Right lobe of liver (tissue), 6 donors: ENCODE measurements at regions not wholly inside any gene's neighbourhood (a gene's known extent, or its start where the extent isn't known, plus 50 kb on each side); places are given as distances from the start of the nearest gene placed in this dataset.

Source experiments
- ATAC-seq, 4 donors: fragments of 200-7000 bp; cut with Tn5 transposase; one replicate each; pipeline ENCODE4 v1.9.1; 2020; ENCODE audit warnings: mild to moderate bottlenecking in 4 of 4, moderate library complexity in 4 of 4
- DNase-seq, 3 donors: peaks; one replicate each; pipeline ENCODE4 v3.0.0-alpha.2; 2020
- H3K27ac ChIP-seq, 3 donors: fragments of 200-600 bp; one replicate each; pipeline ENCODE4 v1.8.0; 2022
- H3K27me3 ChIP-seq, 2 donors: fragments of 200-600 bp; one replicate each; pipeline ENCODE4 v1.8.0; 2022
- H3K36me3 ChIP-seq, 4 donors: fragments of 200-600 bp; sonication (generic) in 1 of 4; one replicate each; pipeline versions ENCODE4 v1.5.1 to v1.8.0; 2017 to 2022; ENCODE audit warnings: control low read depth in 1 of 4
- H3K4me1 ChIP-seq, 4 donors: fragments of 200-600 bp; sonication (generic) in 1 of 4; one replicate each; pipeline versions ENCODE4 v1.5.1 to v1.8.0; 2017 to 2022; ENCODE audit warnings: control low read depth in 1 of 4
- H3K4me3 ChIP-seq, 3 donors: fragments of 200-600 bp; one replicate each; pipeline ENCODE4 v1.8.0; 2022
- H3K9me3 ChIP-seq, 4 donors: fragments of 200-600 bp; sonication (generic) in 1 of 4; one replicate each; pipeline versions ENCODE4 v1.5.1 to v1.8.0; 2017 to 2022; ENCODE audit warnings: control low read depth in 1 of 4
- POLR2A ChIP-seq: fragments of 450-650 bp; IDR thresholded peaks from one replicate; pipeline ENCODE4 v1.6.1; 2017; ENCODE audit warnings: antibody characterized with exemption, mild to moderate bottlenecking
- WGBS: methylation state at CpG from one replicate; pipeline ENCODE4 v1.1.6; 2018; ENCODE audit warnings: low coverage, low lambda C conversion rate; ENCODE audit not compliant: insufficient coverage; ENCODE audit errors: missing lambda C conversion rate; 5-methylcytosine and 5-hydroxymethylcytosine counted together
- intact Hi-C, 2 donors: fragments of 100-400 bp; cut with DNase I; formaldehyde crosslinking; loops; one replicate each; pipeline versions ENCODE4 v1.11.2 to v1.14.1; 2022
- TF ChIP-seq, protein P1 (sequence below), 4 donors: fragments of 200-600 bp in 3 of 4; fragments of 450-650 bp in 1 of 4; IDR thresholded peaks; one replicate each; pipeline versions ENCODE4 v1.5.1 to v1.8.0; 2016 to 2022; ENCODE audit warnings: antibody characterized with exemption in 4 of 4, mild to moderate bottlenecking in 2 of 4
- donor health status: DM: no; HTN: yes; CAD: no.
- donor health status: DM: no; HTN: no; CAD: no.
- donor health status: DM: no; HTN: no; CAD: no.
- donor health status: DM: no; HTN: yes; CAD: no.
- donor health status: DM: no; HTN: yes; CAD: no.

- Histone ChIP-seq H3K4me3 (no peak overlapping the region), H3K9me3 (no peaks in the 10 kb centered on the region), H3K27me3 (no peaks in the 10 kb centered on the region), H3K27ac (no peak overlapping the region), H3K4me1 (no peaks in the 10 kb centered on the region), H3K36me3 (no peaks in the 10 kb centered on the region)
- intact Hi-C loops = no loop called here
- ATAC-seq = no peak
- 80% methylated on average over 11 of the region's 11 CpGs for WGBS
- no peak for TF ChIP-seq POLR2A
- TF ChIP-seq, protein P1, sequence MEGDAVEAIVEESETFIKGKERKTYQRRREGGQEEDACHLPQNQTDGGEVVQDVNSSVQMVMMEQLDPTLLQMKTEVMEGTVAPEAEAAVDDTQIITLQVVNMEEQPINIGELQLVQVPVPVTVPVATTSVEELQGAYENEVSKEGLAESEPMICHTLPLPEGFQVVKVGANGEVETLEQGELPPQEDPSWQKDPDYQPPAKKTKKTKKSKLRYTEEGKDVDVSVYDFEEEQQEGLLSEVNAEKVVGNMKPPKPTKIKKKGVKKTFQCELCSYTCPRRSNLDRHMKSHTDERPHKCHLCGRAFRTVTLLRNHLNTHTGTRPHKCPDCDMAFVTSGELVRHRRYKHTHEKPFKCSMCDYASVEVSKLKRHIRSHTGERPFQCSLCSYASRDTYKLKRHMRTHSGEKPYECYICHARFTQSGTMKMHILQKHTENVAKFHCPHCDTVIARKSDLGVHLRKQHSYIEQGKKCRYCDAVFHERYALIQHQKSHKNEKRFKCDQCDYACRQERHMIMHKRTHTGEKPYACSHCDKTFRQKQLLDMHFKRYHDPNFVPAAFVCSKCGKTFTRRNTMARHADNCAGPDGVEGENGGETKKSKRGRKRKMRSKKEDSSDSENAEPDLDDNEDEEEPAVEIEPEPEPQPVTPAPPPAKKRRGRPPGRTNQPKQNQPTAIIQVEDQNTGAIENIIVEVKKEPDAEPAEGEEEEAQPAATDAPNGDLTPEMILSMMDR (IDR thresholded peaks at IDR 0.05) = no peak
- no peak for DNase-seq
Observed at GRCh38 chr9:86460216-86461002, 106.2 kb upstream of the TUT7 start.

DNA sequence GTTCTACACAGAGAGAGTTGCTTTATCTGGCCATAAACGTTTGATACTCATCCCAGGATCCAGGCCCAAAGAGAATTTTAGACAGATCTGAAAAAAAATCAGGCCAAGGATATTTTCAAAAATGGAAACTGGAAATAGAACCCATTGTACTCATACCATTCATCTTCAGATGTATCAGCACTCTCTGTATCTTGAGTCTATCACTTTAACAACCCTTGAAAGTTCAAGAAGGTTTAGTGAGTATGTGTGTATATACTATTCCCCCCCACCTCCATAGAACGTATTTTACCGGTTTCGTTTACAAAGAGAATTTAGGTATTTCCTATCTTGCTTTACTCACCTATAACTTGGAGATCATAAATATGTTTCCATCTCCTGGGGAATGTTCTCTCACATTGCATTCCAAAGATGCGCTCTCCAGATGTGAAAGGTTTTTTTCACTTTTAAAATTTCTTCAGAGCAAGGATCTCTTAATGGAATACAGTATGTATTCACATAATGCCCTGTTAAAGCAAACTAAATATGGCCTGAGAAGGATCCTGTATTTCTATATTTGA lies 105.5 kb upstream of the TUT7 start:
- ATAC-seq (no peak), DNase-seq (no peak)
- no peak overlapping the region for H3K27ac ChIP-seq
- no peaks in the 10 kb centered on the region for H3K9me3 ChIP-seq
- intact Hi-C loops = no loop called here
- H3K4me3 ChIP-seq = no peak overlapping the region
- no peak for TF ChIP-seq POLR2A
- TF ChIP-seq, protein P1 (IDR thresholded peaks at IDR 0.05) = no peak
- 73% methylated on average over 5 of the region's 5 CpGs for WGBS
- no peaks in the 10 kb centered on the region for H3K36me3 ChIP-seq
- H3K4me1 ChIP-seq = no peaks in the 10 kb centered on the region
- no peaks in the 10 kb centered on the region for H3K27me3 ChIP-seq

DNA sequence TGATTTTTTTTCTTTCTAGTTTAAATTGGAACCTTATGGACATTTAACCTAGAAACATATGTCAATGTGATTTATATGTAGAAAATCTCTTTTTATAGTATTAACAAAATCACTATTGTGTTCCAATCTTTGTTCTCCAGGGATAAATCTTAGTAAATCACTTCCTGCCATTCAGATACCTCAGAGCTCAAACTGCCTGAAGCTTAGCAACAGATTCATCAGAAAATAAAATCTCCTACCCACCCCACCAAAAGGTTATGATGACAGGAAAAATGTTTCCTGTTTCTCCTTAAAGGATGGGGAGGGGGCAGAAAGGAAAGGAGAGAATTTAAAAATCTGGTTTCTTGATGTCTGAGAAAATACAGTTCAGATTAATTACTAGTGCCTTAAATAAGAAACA lies 105.0 kb upstream of the TUT7 start:
- ATAC-seq = no peak
- Histone ChIP-seq H3K27ac (no peak overlapping the region), H3K4me3 (no peak overlapping the region), H3K27me3 (no peaks in the 10 kb centered on the region), H3K36me3 (no peaks in the 10 kb centered on the region), H3K9me3 (no peaks in the 10 kb centered on the region), H3K4me1 (no peaks in the 10 kb centered on the region)
- intact Hi-C loops = no loop called here
- TF ChIP-seq, protein P1 (IDR thresholded peaks at IDR 0.05) = no peak
- no peak for TF ChIP-seq POLR2A
- DNase-seq = no peak

DNA sequence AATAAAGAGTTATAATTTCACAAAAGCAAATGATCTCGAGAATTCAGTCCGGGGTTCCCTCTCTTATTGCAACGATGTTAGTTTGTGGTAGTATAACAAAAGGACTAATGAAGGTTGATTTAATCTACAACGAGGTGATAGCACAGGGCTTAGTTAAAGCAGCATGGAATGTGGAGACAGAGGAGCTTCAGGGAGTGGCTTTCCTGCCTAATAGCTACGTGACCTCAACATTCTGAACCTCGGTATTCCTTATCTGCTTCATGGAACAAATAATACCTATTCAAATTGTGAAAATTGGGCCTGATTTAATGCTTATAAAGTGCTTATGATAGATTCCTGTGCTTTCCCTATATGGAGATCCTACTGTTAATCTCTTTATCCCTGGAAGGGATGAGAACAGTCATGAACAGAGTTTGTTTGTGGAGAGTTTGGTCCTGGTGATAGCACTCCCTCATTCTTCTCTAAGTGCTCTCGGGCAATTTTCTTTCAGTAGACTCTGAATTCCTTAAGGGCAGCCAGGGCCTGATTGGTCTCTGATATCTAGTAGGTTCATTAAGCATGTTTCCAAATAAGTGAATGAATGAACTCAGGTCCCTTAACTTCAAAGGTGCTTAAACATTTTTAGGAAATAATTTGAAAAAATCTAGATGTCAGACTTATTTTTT lies 104.1 kb upstream of the TUT7 start:
- Histone ChIP-seq H3K9me3 (no peaks in the 10 kb centered on the region), H3K4me3 (no peak overlapping the region), H3K4me1 (no peaks in the 10 kb centered on the region), H3K27me3 (no peaks in the 10 kb centered on the region), H3K36me3 (no peaks in the 10 kb centered on the region), H3K27ac (no peak overlapping the region)
- intact Hi-C loops = no loop called here
- TF ChIP-seq, protein P1 (IDR thresholded peaks at IDR 0.05) = no peak
- TF ChIP-seq POLR2A = no peak
- WGBS = 70% methylated on average over 7 of the region's 7 CpGs
- ATAC-seq (no peak), DNase-seq (no peak)
